ENCODE measurements at regions not wholly inside any gene's neighbourhood (a gene's known extent, or its start where the extent isn't known, plus 50 kb on each side); places are given as distances from the start of the nearest gene placed in this dataset.

DNA sequence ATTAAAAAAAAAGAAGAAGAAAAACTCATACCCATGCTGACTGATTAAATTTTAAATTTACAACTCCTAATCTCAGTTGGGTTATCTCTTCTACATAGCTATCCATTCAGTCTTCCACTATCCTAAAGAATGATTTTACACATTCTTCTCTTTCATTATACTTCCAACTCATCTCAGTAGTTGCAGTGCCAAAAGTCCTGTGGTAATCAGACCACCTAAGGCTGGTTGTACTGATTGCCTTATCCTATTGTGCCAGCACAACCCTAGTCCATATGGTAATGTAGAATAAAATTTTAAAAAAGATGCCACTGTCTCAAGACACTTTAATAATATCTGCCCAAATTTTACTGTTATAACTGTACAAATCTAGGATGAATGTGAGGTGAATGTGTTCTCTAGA is 448.0 kb downstream of the LRRIQ3 start:
- TF ChIP-seq, protein P1, sequence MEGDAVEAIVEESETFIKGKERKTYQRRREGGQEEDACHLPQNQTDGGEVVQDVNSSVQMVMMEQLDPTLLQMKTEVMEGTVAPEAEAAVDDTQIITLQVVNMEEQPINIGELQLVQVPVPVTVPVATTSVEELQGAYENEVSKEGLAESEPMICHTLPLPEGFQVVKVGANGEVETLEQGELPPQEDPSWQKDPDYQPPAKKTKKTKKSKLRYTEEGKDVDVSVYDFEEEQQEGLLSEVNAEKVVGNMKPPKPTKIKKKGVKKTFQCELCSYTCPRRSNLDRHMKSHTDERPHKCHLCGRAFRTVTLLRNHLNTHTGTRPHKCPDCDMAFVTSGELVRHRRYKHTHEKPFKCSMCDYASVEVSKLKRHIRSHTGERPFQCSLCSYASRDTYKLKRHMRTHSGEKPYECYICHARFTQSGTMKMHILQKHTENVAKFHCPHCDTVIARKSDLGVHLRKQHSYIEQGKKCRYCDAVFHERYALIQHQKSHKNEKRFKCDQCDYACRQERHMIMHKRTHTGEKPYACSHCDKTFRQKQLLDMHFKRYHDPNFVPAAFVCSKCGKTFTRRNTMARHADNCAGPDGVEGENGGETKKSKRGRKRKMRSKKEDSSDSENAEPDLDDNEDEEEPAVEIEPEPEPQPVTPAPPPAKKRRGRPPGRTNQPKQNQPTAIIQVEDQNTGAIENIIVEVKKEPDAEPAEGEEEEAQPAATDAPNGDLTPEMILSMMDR (IDR thresholded peaks at IDR 0.05; ENCODE audit: insufficient read depth, low read length, poor library complexity, severe bottlenecking): no peak
- TF ChIP-seq EZH2phosphoT487 (conservative IDR thresholded peaks at IDR 0.05; ENCODE audit: low read length): no peak
